GM23248 (cell line): ENCODE measurements at regions not wholly inside any gene's neighbourhood (a gene's known extent, or its start where the extent isn't known, plus 50 kb on each side); places are given as distances from the start of the nearest gene placed in this dataset.

Source experiments
- DNase-seq: peaks from one replicate; pipeline ENCODE4 v3.0.0-alpha.2; 2015
- H2AFZ ChIP-seq: fragments of 200-600 bp; sonication (generic); 2 replicates; pipeline ENCODE4 v1.6.1; 2016; ENCODE audit warnings: antibody characterized with exemption
- H3F3A ChIP-seq: fragments of 200-600 bp; sonication (generic); 2 replicates; pipeline ENCODE4 v1.6.1; 2016; ENCODE audit warnings: mild to moderate bottlenecking, antibody characterized with exemption, mixed run types; ENCODE audit not compliant: insufficient read depth
- H3K27ac ChIP-seq: fragments of 200-600 bp; sonication (generic); 2 replicates; pipeline ENCODE4 v1.5.1; 2016; ENCODE audit warnings: mild to moderate bottlenecking
- H3K27me3 ChIP-seq: fragments of 200-600 bp; sonication (generic); replicated peaks from 2 replicates; pipeline ENCODE4 v1.6.1; 2016; ENCODE audit warnings: mild to moderate bottlenecking; ENCODE audit not compliant: insufficient read depth
- H3K36me3 ChIP-seq: fragments of 200-600 bp; sonication (generic); 2 replicates; pipeline ENCODE4 v1.6.1; 2016; ENCODE audit warnings: low read depth, mild to moderate bottlenecking
- H3K4me1 ChIP-seq: fragments of 200-600 bp; sonication (generic); 2 replicates; pipeline ENCODE4 v1.6.1; 2016; ENCODE audit warnings: mild to moderate bottlenecking; ENCODE audit not compliant: insufficient read depth
- H3K4me2 ChIP-seq: fragments of 200-600 bp; sonication (generic); one replicate; pipeline ENCODE4 v1.6.1; 2016; ENCODE audit warnings: mild to moderate bottlenecking; ENCODE audit not compliant: unreplicated experiment
- H3K4me3 ChIP-seq: fragments of 200-600 bp; sonication (generic); 2 replicates; pipeline ENCODE4 v1.5.1; 2016; ENCODE audit warnings: mild to moderate bottlenecking
- H3K79me2 ChIP-seq: fragments of 200-600 bp; sonication (generic); 2 replicates; pipeline ENCODE4 v1.6.1; 2016; ENCODE audit warnings: mild to moderate bottlenecking; ENCODE audit not compliant: insufficient read depth
- H3K9ac ChIP-seq: fragments of 200-600 bp; sonication (generic); 2 replicates; pipeline ENCODE4 v1.6.1; 2016; ENCODE audit warnings: mild to moderate bottlenecking
- H3K9me2 ChIP-seq: fragments of 200-600 bp; sonication (generic); 2 replicates; pipeline ENCODE4 v1.6.1; 2016; ENCODE audit warnings: mixed run types, mild to moderate bottlenecking, moderate library complexity; ENCODE audit not compliant: insufficient read depth
- H3K9me3 ChIP-seq: fragments of 200-600 bp; sonication (generic); one replicate; pipeline ENCODE4 v1.6.1; 2017; ENCODE audit warnings: low read depth
- H4K20me1 ChIP-seq: fragments of 200-600 bp; sonication (generic); 2 replicates; pipeline ENCODE4 v1.6.0; 2016; ENCODE audit not compliant: insufficient read depth
- EZH2 ChIP-seq: fragments of 200-600 bp; sonication (generic); IDR thresholded peaks from 2 replicates; pipeline ENCODE4 v1.6.1; 2018; ENCODE audit warnings: antibody characterized with exemption, mild to moderate bottlenecking; ENCODE audit not compliant: insufficient read depth, poor library complexity, severe bottlenecking
- EZH2phosphoT487 ChIP-seq: fragments of 200-600 bp; sonication (generic); IDR thresholded peaks from 2 replicates; pipeline ENCODE4 v1.6.1; 2018; ENCODE audit warnings: antibody characterized with exemption, moderate library complexity, mild to moderate bottlenecking, low read depth; ENCODE audit not compliant: insufficient read depth
- WGBS, 2 experiments: methylation state at CpG; one replicate each; pipeline ENCODE4 v1.1.6; 2015 to 2017; ENCODE audit warnings: low lambda C conversion rate in 2 of 2, low coverage in 1 of 2; ENCODE audit errors: missing lambda C conversion rate in 2 of 2; 5-methylcytosine and 5-hydroxymethylcytosine counted together
- in situ Hi-C: fragments of 300-500 bp; cut with MboI; formaldehyde crosslinking; loops from 2 replicates; pipeline ENCODE4 v1.15.0; 2020

- no peaks in the 10 kb centered on the region for H3K4me1 ChIP-seq
- no peaks in the 10 kb centered on the region for H4K20me1 ChIP-seq
- H3K9ac ChIP-seq, result no peak overlapping the region
- no peaks in the 10 kb centered on the region for H3K79me2 ChIP-seq
- TF ChIP-seq EZH2 (no peak), EZH2phosphoT487 (no peak)
- no peaks in the 10 kb centered on the region for H3K36me3 ChIP-seq
- no peaks in the 10 kb centered on the region for H3K9me2 ChIP-seq
- no peaks in the 10 kb centered on the region for H3K27me3 ChIP-seq
- 44 to 45% methylated on average over 4 of the region's 4 CpGs for WGBS, 2 experiments
- H3F3A ChIP-seq, result no peaks in the 10 kb centered on the region
- in situ Hi-C loops, result no loop called here
- DNase-seq, result no peak
- no peak overlapping the region for H2AFZ ChIP-seq
- H3K9me3 ChIP-seq, result no peaks in the 10 kb centered on the region
- H3K27ac ChIP-seq, result no peak overlapping the region
- no peak overlapping the region for H3K4me2 ChIP-seq
- no peak overlapping the region for H3K4me3 ChIP-seq
Measured at GRCh38 chr13:83738407-83738806, 143.9 kb downstream of the SLITRK1 start.

GRCh38 chr13:83733293-83733692 is 149.0 kb downstream of the SLITRK1 start:
- Histone ChIP-seq H3K9ac (no peak overlapping the region), H3K36me3 (no peaks in the 10 kb centered on the region), H3K79me2 (no peaks in the 10 kb centered on the region), H3K27ac (no peak overlapping the region), H3K27me3 (no peaks in the 10 kb centered on the region), H2AFZ (no peak overlapping the region), H3K4me2 (no peak overlapping the region), H3K9me2 (no peaks in the 10 kb centered on the region), H4K20me1 (no peaks in the 10 kb centered on the region), H3K4me1 (no peaks in the 10 kb centered on the region), H3K9me3 (no peaks in the 10 kb centered on the region), H3K4me3 (no peak overlapping the region), H3F3A (no peaks in the 10 kb centered on the region)
- in situ Hi-C loops, result no loop called here
- no peak for DNase-seq
- TF ChIP-seq EZH2phosphoT487 (no peak), EZH2 (no peak)

GRCh38 chr13:83732755-83733154 is 149.5 kb downstream of the SLITRK1 start:
- Histone ChIP-seq H3K4me1 (no peaks in the 10 kb centered on the region), H3K9ac (no peak overlapping the region), H3K36me3 (no peaks in the 10 kb centered on the region), H3K4me3 (no peak overlapping the region), H3F3A (no peaks in the 10 kb centered on the region), H3K9me3 (no peaks in the 10 kb centered on the region), H3K27ac (no peak overlapping the region), H3K79me2 (no peaks in the 10 kb centered on the region), H3K9me2 (no peaks in the 10 kb centered on the region), H3K27me3 (no peaks in the 10 kb centered on the region), H3K4me2 (no peak overlapping the region), H4K20me1 (no peaks in the 10 kb centered on the region), H2AFZ (0 out of 2 replicates have a peak overlapping the region, but pooled peaks have one; percentile 27)
- in situ Hi-C loops, result no loop called here
- 33 to 42% methylated on average over 3 of the region's 3 CpGs for WGBS, 2 experiments
- TF ChIP-seq EZH2phosphoT487 (no peak), EZH2 (no peak)
- DNase-seq, result no peak

- no peak overlapping the region for H2AFZ ChIP-seq
- no peaks in the 10 kb centered on the region for H3K9me3 ChIP-seq
- no peaks in the 10 kb centered on the region for H4K20me1 ChIP-seq
- no peak for DNase-seq
- no peak overlapping the region for H3K27ac ChIP-seq
- H3K4me3 ChIP-seq, result no peak overlapping the region
- no peaks in the 10 kb centered on the region for H3K36me3 ChIP-seq
- no peak overlapping the region for H3K4me2 ChIP-seq
- no peak overlapping the region for H3K9ac ChIP-seq
- in situ Hi-C loops, result no loop called here
- 24 to 31% methylated on average over 1 of the region's 1 CpG for WGBS, 2 experiments
- no peaks in the 10 kb centered on the region for H3K4me1 ChIP-seq
- no peaks in the 10 kb centered on the region for H3K9me2 ChIP-seq
- no peaks in the 10 kb centered on the region for H3F3A ChIP-seq
- no peaks in the 10 kb centered on the region for H3K79me2 ChIP-seq
- TF ChIP-seq EZH2, result no peak
- TF ChIP-seq EZH2phosphoT487, result no peak
- H3K27me3 ChIP-seq, result no peaks in the 10 kb centered on the region
Measured at GRCh38 chr13:83731113-83731512, 151.2 kb downstream of the SLITRK1 start.

- no peak for DNase-seq
Measured at GRCh38 chr13:83730674-83731073, 151.6 kb downstream of the SLITRK1 start.

More at GRCh38 chr13:83730674-83731073, 151.6 kb downstream of the SLITRK1 start:
- Histone ChIP-seq H3F3A (no peaks in the 10 kb centered on the region), H3K4me3 (no peak overlapping the region), H3K27ac (no peak overlapping the region), H2AFZ (no peak overlapping the region), H3K9ac (no peak overlapping the region), H3K36me3 (no peaks in the 10 kb centered on the region), H3K27me3 (no peaks in the 10 kb centered on the region), H3K9me3 (no peaks in the 10 kb centered on the region), H3K79me2 (no peaks in the 10 kb centered on the region), H3K4me1 (no peaks in the 10 kb centered on the region), H3K4me2 (no peak overlapping the region), H4K20me1 (no peaks in the 10 kb centered on the region), H3K9me2 (no peaks in the 10 kb centered on the region)
- whole genome bisulfite sequencing, 2 experiments, result 68 to 76% methylated on average over 6 of the region's 6 CpGs
- TF ChIP-seq EZH2phosphoT487 (no peak), EZH2 (no peak)
- in situ Hi-C loops, result no loop called here
